Endothelial cell of umbilical vein (primary cell): ENCODE measurements at regions not wholly inside any gene's neighbourhood (a gene's known extent, or its start where the extent isn't known, plus 50 kb on each side); places are given as distances from the start of the nearest gene placed in this dataset.

Source experiments
- BruUV-seq: library from RNA; stranded (reverse); fragments of 400-500 nt; replicated peaks from 2 replicates; lab custom pipeline; 2021; lab: Mats Ljungman, UMichigan
- CTCF ChIA-PET: fragments of 300-600, 350-600 bp; sonication (Branson Sonifier 250); formaldehyde crosslinking; loops from one replicate; lab custom pipeline; 2021; ENCODE audit warnings: antibody characterized with exemption, inconsistent platforms; lab: Charles Lee
- POLR2A ChIA-PET: fragments of 300-600, 350-600 bp; sonication (Branson Sonifier 250); formaldehyde crosslinking; loops from one replicate; lab custom pipeline; 2021; ENCODE audit warnings: antibody characterized with exemption, inconsistent platforms; lab: Charles Lee
- DNase-seq: peaks from one replicate; pipeline ENCODE4 v3.0.0-alpha.2; 2011; ENCODE audit warnings: low read depth, low spot score
- FAIRE-seq: peaks from 2 replicates; lab custom pipeline; 2011; peaks lifted over from hg19 to GRCh38; lab: Jason Lieb, UNC
- H2AFZ ChIP-seq: 2 replicates; pipeline ENCODE4 v1.6.0; 2012; ENCODE audit warnings: low read depth, low read length, control low read depth, inconsistent platforms
- H3K27ac ChIP-seq: 2 replicates; pipeline ENCODE4 v1.5.1; 2011; ENCODE audit warnings: low read depth, mild to moderate bottlenecking, control low read depth, low read length, moderate library complexity; ENCODE audit not compliant: insufficient read depth
- H3K27me3 ChIP-seq, 2 experiments: 2 replicates each; pipeline versions ENCODE4 v1.6.0 to v1.6.1; 2011; ENCODE audit warnings: low read length in 2 of 2, mixed read lengths in 1 of 2; ENCODE audit not compliant: control insufficient read depth in 2 of 2, insufficient read depth in 2 of 2
- H3K36me3 ChIP-seq, 2 experiments: 2 replicates in 1 of 2; 3 replicates in 1 of 2; pipeline ENCODE4 v1.5.1; 2011; ENCODE audit warnings: low read length in 2 of 2, mild to moderate bottlenecking in 1 of 2, moderate library complexity in 1 of 2; ENCODE audit not compliant: control insufficient read depth in 2 of 2, insufficient read depth in 2 of 2; ENCODE audit errors: extremely low read depth in 1 of 2
- H3K4me1 ChIP-seq: 3 replicates; pipeline ENCODE4 v1.5.1; 2011; ENCODE audit warnings: mild to moderate bottlenecking, low read length; ENCODE audit not compliant: control insufficient read depth, insufficient read depth; ENCODE audit errors: extremely low read depth
- H3K4me2 ChIP-seq: 2 replicates; pipeline ENCODE4 v1.6.1; 2011; ENCODE audit warnings: low read length, control low read depth, mixed read lengths; ENCODE audit not compliant: insufficient read depth
- H3K4me3 ChIP-seq, 3 experiments: fragments of 200-600 bp in 1 of 3; sonication (generic), shearing (Covaris generic) in 1 of 3; replicated peaks in 1 of 3; 2 replicates each; pipeline ENCODE4 v1.5.1; 2011 to 2016; ENCODE audit warnings: control low read depth in 3 of 3, low read length in 3 of 3, mild to moderate bottlenecking in 2 of 3, inconsistent platforms in 1 of 3, low read depth in 1 of 3, moderate library complexity in 1 of 3; ENCODE audit not compliant: insufficient read depth in 1 of 3
- H3K79me2 ChIP-seq: 2 replicates; pipeline ENCODE4 v1.6.0; 2012; ENCODE audit warnings: low read length, inconsistent platforms; ENCODE audit not compliant: control insufficient read depth, insufficient read depth
- H3K9ac ChIP-seq: replicated peaks from 2 replicates; pipeline ENCODE3; 2011; ENCODE audit warnings: low read length, control low read depth; ENCODE audit not compliant: insufficient read depth; ENCODE audit errors: extremely low read depth
- H3K9me1 ChIP-seq: replicated peaks from 3 replicates; pipeline ENCODE4 v1.6.0; 2011; ENCODE audit warnings: mild to moderate bottlenecking, low read length; ENCODE audit not compliant: control insufficient read depth, insufficient read depth; ENCODE audit errors: extremely low read depth
- H3K9me3 ChIP-seq: replicated peaks from 2 replicates; pipeline ENCODE4 v1.5.1; 2012; ENCODE audit warnings: low read length, inconsistent platforms; ENCODE audit not compliant: control insufficient read depth, insufficient read depth
- H4K20me1 ChIP-seq: replicated peaks from 2 replicates; pipeline ENCODE3; 2011; ENCODE audit warnings: mild to moderate bottlenecking, low read length; ENCODE audit not compliant: control insufficient read depth, insufficient read depth; ENCODE audit errors: extremely low read depth
- EZH2 ChIP-seq: IDR thresholded peaks from 2 replicates; pipeline ENCODE4 v1.6.1; 2012; ENCODE audit warnings: borderline replicate concordance, low read depth, mild to moderate bottlenecking, moderate library complexity, low read length, inconsistent platforms; ENCODE audit not compliant: severe bottlenecking
- FOS ChIP-seq: IDR thresholded peaks from 2 replicates; pipeline ENCODE4 v1.6.1; 2011; ENCODE audit warnings: mild to moderate bottlenecking, low read length, moderate library complexity, borderline replicate concordance; ENCODE audit not compliant: insufficient read depth
- GATA2 ChIP-seq: IDR thresholded peaks from 2 replicates; pipeline ENCODE4 v1.7.0; 2011; ENCODE audit warnings: low read depth, mild to moderate bottlenecking, moderate library complexity, mixed read lengths, low read length; ENCODE audit not compliant: insufficient read length, insufficient read depth
- JUN ChIP-seq: IDR thresholded peaks from 2 replicates; pipeline ENCODE4 v1.6.1; 2011; ENCODE audit warnings: borderline replicate concordance, low read depth; ENCODE audit not compliant: insufficient read length, insufficient read depth
- MYC ChIP-seq: IDR thresholded peaks from one replicate; pipeline ENCODE4 v1.6.1; 2011; ENCODE audit warnings: mild to moderate bottlenecking, low read depth, low read length
- POLR2A ChIP-seq: IDR thresholded peaks from 2 replicates; pipeline ENCODE4 v1.6.1; 2012; ENCODE audit warnings: low read depth, mild to moderate bottlenecking, control low read depth, low read length
- POLR2AphosphoS5 ChIP-seq: IDR thresholded peaks from 2 replicates; pipeline ENCODE4 v1.6.1; 2012; ENCODE audit warnings: low read depth, mild to moderate bottlenecking, control low read depth, low read length, moderate library complexity; ENCODE audit not compliant: insufficient read depth
- dilution Hi-C: fragments of 300-500 bp; cut with MboI; formaldehyde crosslinking; loops from one replicate; pipeline ENCODE4 v1.15.0; 2019; ENCODE audit warnings: low sequenced_read_pairs; ENCODE audit not compliant: extremely low pct_ligation_motif_present
- intact Hi-C: fragments of 100-400 bp; cut with micrococcal nuclease; formaldehyde crosslinking; loops from one replicate; pipeline ENCODE4 v1.10.0; 2022
- TF ChIP-seq, protein P1 (sequence below): IDR thresholded peaks from 2 replicates; pipeline ENCODE4 v1.6.1; 2011; ENCODE audit not compliant: insufficient read depth, insufficient read length
- TF ChIP-seq, protein P2 (sequence below), 2 donors: IDR thresholded peaks; 1 replicate in 1 of 2; 2 replicates in 1 of 2; pipeline ENCODE4 v1.5.1; 2011; ENCODE audit warnings: low read length in 2 of 2, mild to moderate bottlenecking in 2 of 2, moderate library complexity in 2 of 2, control low read depth in 1 of 2, inconsistent platforms in 1 of 2, low read depth in 1 of 2; ENCODE audit not compliant: insufficient read depth in 1 of 2; ENCODE audit errors: extremely low read depth in 1 of 2

DNA sequence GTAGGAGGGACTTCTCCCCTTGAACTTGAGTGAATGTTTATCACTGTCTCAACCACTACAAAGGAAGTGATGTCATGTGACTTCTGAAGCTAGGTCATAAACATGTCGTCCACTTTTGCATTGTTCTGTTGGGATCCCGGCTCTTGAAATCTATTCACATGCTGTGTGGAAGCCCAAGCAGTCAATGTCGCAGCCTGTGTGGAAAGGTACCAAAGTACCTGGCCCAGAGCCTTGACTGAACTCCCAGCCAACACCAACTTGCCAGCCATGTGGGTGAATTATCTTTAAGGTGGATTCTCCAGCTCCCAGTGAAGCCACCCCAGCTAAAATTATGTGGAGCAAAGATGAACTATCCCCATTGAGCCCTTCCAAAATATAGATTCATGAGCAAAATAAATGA lies 85.0 kb upstream of the USP38 start:
- H3K4me1 ChIP-seq = no peaks in the 10 kb centered on the region
- no TSS peak for BruUV-seq

More for the DNA sequence above, 85.0 kb upstream of the USP38 start:
- Histone ChIP-seq H3K4me2 (no peak overlapping the region), H3K27me3 (no peaks in the 10 kb centered on the region), H4K20me1 (no peaks in the 10 kb centered on the region), H3K36me3 (no peaks in the 10 kb centered on the region), H3K79me2 (no peaks in the 10 kb centered on the region), H2AFZ (no peak overlapping the region), H3K9me3 (no peaks in the 10 kb centered on the region), H3K9me1 (no peaks in the 10 kb centered on the region), H3K27ac (no peak overlapping the region), H3K9ac (no peak overlapping the region), H3K4me3 (no peak overlapping the region)
- DNase-seq (no peak), FAIRE-seq (no peak)
- ChIA-PET POLR2A (no interaction called here), CTCF (interaction anchor here (1.4 kb wide), 1 partner anchor 11 kb away, joined by 3 read pairs; no protein-coding TSS in a partner anchor)
- dilution Hi-C loops (no loop called here), intact Hi-C loops (no loop called here)
- no peak for TF ChIP-seq JUN
- TF ChIP-seq, protein P1, sequence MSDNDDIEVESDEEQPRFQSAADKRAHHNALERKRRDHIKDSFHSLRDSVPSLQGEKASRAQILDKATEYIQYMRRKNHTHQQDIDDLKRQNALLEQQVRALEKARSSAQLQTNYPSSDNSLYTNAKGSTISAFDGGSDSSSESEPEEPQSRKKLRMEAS = no peak
- no peak for TF ChIP-seq POLR2A
- TF ChIP-seq GATA2 = no peak
- TF ChIP-seq EZH2 = no peak
- TF ChIP-seq, protein P2, sequence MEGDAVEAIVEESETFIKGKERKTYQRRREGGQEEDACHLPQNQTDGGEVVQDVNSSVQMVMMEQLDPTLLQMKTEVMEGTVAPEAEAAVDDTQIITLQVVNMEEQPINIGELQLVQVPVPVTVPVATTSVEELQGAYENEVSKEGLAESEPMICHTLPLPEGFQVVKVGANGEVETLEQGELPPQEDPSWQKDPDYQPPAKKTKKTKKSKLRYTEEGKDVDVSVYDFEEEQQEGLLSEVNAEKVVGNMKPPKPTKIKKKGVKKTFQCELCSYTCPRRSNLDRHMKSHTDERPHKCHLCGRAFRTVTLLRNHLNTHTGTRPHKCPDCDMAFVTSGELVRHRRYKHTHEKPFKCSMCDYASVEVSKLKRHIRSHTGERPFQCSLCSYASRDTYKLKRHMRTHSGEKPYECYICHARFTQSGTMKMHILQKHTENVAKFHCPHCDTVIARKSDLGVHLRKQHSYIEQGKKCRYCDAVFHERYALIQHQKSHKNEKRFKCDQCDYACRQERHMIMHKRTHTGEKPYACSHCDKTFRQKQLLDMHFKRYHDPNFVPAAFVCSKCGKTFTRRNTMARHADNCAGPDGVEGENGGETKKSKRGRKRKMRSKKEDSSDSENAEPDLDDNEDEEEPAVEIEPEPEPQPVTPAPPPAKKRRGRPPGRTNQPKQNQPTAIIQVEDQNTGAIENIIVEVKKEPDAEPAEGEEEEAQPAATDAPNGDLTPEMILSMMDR (IDR thresholded peaks at IDR 0.05; ENCODE audit: extremely low read depth in 1 of 2, insufficient read depth in 1 of 2, low read depth in 1 of 2, low read length in 2 of 2) = no peak
- no peak for TF ChIP-seq POLR2AphosphoS5
- TF ChIP-seq MYC = no peak
- no peak for TF ChIP-seq FOS
